GM21528 (cell line): ENCODE measurements at regions not wholly inside any gene's neighbourhood (a gene's known extent, or its start where the extent isn't known, plus 50 kb on each side); places are given as distances from the start of the nearest gene placed in this dataset.
"Not testable (repeated sequence)": the region's sequence is repeated elsewhere in the genome, so short reads cannot be mapped to it uniquely, and the experiment has no call there.

ENCODE experiments used
- ATAC-seq: cut with Tn5 transposase; IDR thresholded peaks from one replicate; pipeline ENCODE4 v1.9.1; 2021; ENCODE audit warnings: mild to moderate bottlenecking, moderate library complexity; ENCODE audit not compliant: unreplicated experiment, low FRiP score

DNA sequence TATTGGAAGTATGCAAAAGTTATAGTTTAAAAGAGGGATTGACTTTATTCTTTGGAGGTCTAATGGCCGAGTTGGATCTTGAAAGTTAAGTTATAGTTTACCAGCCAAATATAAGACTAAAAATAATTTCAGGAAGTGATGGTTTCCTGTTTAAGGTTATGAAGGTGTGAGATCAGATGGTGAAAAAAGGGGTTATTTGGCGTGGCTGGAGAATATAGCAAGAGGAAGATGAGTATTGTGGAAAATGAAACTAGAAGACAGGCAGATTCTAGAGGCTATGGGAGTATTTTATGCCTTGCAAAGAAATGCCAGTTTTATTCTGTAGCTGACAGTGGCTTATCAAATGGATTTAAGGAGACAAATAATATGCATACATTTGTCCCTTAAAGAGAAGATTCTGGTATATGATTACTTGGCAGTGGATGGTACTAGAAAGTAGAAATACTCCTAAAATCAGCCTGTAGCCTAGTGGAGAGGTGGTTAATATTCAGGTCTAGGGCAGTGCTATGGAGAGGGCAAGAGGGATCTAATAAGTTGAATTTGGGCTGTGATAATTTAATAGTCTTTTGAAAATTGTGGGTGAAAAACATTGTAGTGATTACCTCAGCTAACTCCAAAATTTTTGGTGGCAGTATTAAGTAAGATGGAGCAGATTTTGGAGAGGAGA, 1091.8 kb upstream of the ATXN7L3B start:
- ATAC-seq, result peak; percentile 84

DNA sequence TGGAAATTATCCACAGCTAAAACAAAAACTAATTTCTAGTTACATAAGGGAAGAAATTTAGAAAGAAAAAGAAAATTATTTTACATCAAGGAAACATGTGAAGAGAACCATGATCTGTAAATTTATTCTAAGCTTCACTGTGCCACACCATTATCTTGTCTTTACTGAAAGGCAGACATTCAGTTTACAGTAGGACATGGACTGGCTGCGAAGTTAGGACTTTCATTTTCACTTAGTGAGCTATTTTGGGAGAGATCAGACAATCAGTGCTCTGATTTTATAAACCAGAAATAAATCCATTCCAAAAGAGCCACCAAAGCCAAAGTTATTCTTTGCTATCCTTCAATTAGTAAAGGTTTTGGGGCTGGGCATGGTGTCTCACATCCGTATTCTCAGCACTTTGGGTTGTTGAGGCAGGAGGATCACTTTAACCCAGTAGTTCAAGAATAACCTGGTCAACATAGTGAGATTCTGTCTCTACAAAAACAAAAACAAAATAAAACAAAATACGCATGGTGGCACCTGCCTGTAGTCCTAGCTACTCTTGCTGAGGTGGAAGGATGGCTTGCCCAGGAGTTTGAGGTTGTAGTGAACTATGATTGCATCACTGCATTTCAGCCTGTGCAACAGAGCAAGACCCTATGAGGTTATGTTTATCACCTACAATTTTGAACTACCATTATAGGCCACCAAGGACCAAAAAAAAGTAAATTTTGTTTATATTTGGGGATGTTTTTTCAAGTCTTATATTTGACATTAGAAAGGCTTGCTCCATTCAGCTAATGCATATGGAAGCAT, 1084.8 kb upstream of the ATXN7L3B start:
- ATAC-seq, result peak; percentile 62

GRCh38 chr12:73460212-73460611, 1077.4 kb upstream of the ATXN7L3B start:
- ATAC-seq, result no peak

DNA sequence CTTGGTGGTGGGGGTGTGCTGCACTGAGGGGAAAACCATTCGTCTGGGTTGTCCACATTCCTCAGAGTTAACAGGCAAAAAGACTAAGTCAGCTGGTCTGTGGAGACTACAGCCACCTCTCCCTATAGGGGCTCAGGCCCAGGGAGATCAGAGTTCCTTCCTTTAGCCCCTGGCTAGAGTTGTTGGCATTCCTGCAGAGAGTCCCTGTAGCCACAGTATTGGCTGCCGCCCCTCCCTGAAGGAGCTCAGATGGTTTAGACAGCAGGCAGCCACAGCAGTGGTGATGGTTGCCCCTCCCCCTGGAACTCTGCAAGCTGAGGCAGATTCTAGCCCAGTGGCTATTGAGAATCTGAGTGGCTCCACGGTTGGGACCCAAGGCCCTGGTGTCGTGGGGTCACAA, 1072.5 kb upstream of the ATXN7L3B start:
- ATAC-seq, result no peak

DNA sequence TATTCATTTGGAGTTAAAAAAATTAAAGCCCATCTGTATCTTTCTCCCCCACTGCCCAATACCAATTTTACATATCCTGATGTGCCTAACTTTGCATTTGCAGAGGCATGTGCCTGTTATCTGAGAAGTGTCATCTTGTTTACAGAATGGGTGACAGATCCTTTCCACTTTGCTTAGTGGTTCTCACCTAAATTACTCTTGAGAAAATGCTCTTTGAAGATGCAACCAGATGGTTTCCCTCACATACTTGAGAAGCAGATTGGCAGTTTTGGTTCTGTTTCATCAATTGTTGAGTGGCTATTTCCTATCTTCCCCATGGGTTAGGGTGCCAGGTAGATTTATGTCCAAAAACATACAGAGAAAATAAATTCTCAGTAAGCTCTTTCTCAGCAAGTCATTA, 1051.4 kb upstream of the ATXN7L3B start:
- no peak for ATAC-seq

DNA sequence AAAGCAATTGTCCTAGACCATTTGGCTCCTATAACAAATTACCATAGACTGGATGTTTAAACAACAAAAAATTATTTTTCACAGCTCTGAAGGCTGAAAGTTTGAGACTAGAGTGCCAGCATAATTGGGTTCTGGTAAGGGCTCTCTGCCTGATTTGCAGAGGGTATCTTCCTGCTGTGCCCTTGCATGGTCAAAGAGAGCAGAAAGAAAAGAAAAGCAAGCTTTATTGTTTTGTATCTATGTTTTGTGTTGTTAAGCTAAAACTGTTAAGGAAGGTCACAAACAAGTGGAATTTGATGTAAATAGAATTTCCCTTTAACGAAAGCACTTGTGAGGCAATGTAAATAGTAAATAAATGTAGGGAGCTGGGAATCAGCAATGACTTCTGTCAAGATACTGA, 1031.0 kb upstream of the ATXN7L3B start:
- no peak for ATAC-seq

DNA sequence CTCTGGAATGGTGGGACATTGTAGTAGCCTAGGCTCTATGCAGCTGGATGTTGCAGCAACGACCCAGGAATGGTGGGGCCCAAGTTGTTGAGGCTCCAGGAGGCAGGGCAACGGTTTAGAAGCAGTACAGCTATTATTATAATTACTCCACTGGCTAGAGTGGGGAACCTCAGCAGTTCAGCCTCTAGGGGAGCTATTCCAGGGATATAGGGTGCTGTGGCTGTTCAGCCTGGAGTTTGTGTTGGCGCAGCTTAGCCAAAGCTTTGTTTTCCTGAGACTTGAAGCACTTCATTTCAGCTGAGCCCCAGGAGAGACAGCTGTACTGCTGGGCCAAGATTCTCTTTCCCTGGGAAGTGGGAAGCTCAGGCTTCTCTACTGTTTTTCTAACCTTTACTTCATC, 1023.0 kb upstream of the ATXN7L3B start:
- no peak for ATAC-seq

GRCh38 chr12:73517859-73518258, 1019.8 kb upstream of the ATXN7L3B start:
- no peak for ATAC-seq

GRCh38 chr12:73529231-73529630, 1008.4 kb upstream of the ATXN7L3B start:
- ATAC-seq, result no peak

DNA sequence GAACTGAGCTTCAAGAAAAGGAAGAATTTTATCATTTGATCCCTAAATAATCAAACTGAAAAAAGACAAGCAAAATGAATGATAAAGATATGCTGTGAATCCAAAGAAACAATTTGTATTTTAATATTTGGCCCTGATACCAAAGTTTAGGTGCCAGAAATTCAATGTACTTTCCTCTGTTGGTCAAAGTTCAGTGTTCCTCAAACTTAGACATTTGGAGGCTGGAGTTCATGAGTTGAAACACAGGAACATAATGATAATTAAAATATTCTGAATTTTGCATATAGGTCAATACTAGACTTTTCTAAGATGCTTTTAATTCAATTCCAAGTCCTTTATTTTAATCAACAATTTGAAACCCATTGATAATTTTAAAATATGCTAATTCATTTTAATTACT, 1007.7 kb upstream of the ATXN7L3B start:
- no peak for ATAC-seq

- ATAC-seq, result no peak
These were observed 1005.9 kb upstream of the ATXN7L3B start for GRCh38 chr12:73531752-73532151.

GRCh38 chr12:73547421-73547820, 990.2 kb upstream of the ATXN7L3B start:
- no peak for ATAC-seq

DNA sequence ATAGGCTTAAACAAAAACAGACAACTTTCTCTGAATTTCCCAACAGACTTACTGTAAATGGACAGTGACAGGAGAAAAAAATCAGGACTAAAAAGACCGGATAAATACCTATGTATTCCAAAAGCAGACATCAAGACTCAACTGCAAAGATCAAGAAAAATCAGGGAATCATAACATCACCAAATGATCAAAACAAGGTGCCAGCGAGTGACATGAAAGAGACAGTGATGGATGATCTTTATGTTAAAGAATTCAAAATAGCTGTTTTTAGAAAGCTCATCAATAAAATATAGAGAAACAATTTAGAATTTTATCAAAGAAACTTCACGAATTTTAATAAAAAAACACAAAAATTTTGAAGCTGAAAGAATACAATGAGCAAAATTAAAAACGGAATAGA, 952.5 kb upstream of the ATXN7L3B start:
- ATAC-seq, result no peak

GRCh38 chr12:73589220-73589619, 948.4 kb upstream of the ATXN7L3B start:
- no peak for ATAC-seq

GRCh38 chr12:73598626-73599025, 939.0 kb upstream of the ATXN7L3B start:
- no peak for ATAC-seq

GRCh38 chr12:73599268-73599667, 938.4 kb upstream of the ATXN7L3B start:
- ATAC-seq, result no peak

- ATAC-seq, result not testable (repeated sequence)
These were observed 931.7 kb upstream of the ATXN7L3B start for GRCh38 chr12:73605925-73606324.

- no peak for ATAC-seq
These were observed 925.1 kb upstream of the ATXN7L3B start for GRCh38 chr12:73612551-73612950.

DNA sequence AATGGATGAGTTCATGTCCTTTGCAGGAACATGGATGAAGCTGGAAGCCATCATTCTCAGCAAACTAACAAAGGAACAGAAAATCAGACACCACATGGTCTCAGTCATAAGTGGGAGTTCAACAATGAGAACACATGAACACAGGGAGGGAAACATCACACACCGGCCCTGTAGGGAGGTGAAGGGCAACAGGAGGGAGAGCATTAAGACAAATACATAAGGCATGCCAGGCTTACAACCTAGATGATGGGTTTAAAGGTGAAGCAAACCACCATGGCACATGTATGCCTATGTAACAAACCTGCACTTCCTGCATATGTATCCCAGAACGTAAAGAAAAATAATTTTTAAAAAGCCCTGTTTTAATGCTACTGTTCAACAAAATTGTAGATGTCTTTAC, 914.2 kb upstream of the ATXN7L3B start:
- no peak for ATAC-seq

- no peak for ATAC-seq
These were observed 912.4 kb upstream of the ATXN7L3B start for GRCh38 chr12:73625226-73625625.

DNA sequence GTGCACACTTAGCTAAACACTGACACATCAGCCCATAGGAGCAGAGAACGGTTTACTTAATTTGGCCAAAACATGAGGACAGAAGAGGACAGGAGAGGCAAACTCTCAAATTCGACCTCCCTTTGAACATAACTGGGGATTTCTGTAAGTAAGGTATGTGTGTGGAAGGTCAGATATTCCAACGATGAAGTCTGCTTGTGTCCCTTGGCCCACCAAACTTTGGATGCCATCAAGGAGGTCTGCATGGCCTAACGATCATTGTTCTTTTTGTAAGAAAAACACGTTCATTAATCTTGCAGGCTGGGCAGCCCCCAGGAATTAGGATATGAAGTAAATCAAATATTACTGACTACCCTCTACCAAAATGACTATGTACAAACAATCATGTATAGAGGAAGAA, 908.5 kb upstream of the ATXN7L3B start:
- ATAC-seq, result no peak
